HL-60 (cell line): ENCODE measurements at regions not wholly inside any gene's neighbourhood (a gene's known extent, or its start where the extent isn't known, plus 50 kb on each side); places are given as distances from the start of the nearest gene placed in this dataset.
"Not testable (repeated sequence)": the region's sequence is repeated elsewhere in the genome, so short reads cannot be mapped to it uniquely, and the experiment has no call there.

Experiments used
- DNase-seq, 2 experiments: peaks; one replicate each; pipeline ENCODE4 v3.0.0-alpha.2; 2010 to 2020; ENCODE audit warnings: low read depth in 1 of 2, low spot score in 1 of 2
- H3K27ac ChIP-seq: fragments of 250-450 bp; sonication (Bioruptor Pico); replicated peaks from 2 replicates; pipeline ENCODE4 v1.5.1; 2020; ENCODE audit warnings: mild to moderate bottlenecking, moderate library complexity
- H3K27me3 ChIP-seq: fragments of 250-450 bp; sonication (Bioruptor Pico); 2 replicates; pipeline ENCODE4 v1.5.1; 2021; ENCODE audit warnings: mild to moderate bottlenecking, moderate library complexity; ENCODE audit not compliant: insufficient read depth, poor library complexity, severe bottlenecking
- H3K4me3 ChIP-seq: replicated peaks from 2 replicates; pipeline ENCODE4 v1.5.1; 2011; ENCODE audit warnings: mild to moderate bottlenecking, control low read depth, low read length; ENCODE audit not compliant: insufficient read depth
- GABPA ChIP-seq: IDR thresholded peaks from 2 replicates; pipeline ENCODE4 v1.6.1; 2012; ENCODE audit warnings: low read depth
- POLR2AphosphoS5 ChIP-seq: IDR thresholded peaks from 2 replicates; pipeline ENCODE4 v1.6.1; 2012; ENCODE audit warnings: low read depth
- SPI1 ChIP-seq: IDR thresholded peaks from 2 replicates; pipeline ENCODE4 v1.6.1; 2012; ENCODE audit warnings: low read depth, mild to moderate bottlenecking, borderline replicate concordance
- TF ChIP-seq, protein P1 (sequence below): IDR thresholded peaks from 2 replicates; pipeline ENCODE4 v1.6.1; 2012; ENCODE audit warnings: low read depth; ENCODE audit not compliant: insufficient replicate concordance
- TF ChIP-seq, protein P2 (sequence below): IDR thresholded peaks from one replicate; pipeline ENCODE4 v1.5.1; 2011; ENCODE audit warnings: low read length, control low read depth, inconsistent platforms; ENCODE audit not compliant: insufficient read depth

DNA sequence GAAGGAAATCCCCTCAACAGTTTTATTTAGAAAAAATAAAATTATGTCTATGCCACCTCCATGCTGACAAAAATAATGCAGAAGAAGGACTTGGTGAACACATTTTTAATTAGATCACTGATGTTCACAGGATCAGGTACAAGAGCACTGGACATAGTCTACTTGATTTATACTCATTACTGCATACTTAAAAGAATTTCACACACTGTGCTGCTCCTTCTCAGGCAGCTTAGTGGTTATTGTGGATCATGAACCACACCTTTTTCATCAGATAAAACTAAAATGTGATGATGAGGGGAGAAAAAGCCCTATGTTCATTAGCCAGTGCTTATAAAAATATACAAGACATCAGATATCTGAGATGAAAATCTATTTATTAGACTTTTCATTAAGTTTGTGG is 103.3 kb upstream of the DPH5 start:
- H3K27me3 ChIP-seq, result no peaks in the 10 kb centered on the region
- TF ChIP-seq SPI1 (no peak), GABPA (no peak), POLR2AphosphoS5 (no peak)
- TF ChIP-seq, protein P1, sequence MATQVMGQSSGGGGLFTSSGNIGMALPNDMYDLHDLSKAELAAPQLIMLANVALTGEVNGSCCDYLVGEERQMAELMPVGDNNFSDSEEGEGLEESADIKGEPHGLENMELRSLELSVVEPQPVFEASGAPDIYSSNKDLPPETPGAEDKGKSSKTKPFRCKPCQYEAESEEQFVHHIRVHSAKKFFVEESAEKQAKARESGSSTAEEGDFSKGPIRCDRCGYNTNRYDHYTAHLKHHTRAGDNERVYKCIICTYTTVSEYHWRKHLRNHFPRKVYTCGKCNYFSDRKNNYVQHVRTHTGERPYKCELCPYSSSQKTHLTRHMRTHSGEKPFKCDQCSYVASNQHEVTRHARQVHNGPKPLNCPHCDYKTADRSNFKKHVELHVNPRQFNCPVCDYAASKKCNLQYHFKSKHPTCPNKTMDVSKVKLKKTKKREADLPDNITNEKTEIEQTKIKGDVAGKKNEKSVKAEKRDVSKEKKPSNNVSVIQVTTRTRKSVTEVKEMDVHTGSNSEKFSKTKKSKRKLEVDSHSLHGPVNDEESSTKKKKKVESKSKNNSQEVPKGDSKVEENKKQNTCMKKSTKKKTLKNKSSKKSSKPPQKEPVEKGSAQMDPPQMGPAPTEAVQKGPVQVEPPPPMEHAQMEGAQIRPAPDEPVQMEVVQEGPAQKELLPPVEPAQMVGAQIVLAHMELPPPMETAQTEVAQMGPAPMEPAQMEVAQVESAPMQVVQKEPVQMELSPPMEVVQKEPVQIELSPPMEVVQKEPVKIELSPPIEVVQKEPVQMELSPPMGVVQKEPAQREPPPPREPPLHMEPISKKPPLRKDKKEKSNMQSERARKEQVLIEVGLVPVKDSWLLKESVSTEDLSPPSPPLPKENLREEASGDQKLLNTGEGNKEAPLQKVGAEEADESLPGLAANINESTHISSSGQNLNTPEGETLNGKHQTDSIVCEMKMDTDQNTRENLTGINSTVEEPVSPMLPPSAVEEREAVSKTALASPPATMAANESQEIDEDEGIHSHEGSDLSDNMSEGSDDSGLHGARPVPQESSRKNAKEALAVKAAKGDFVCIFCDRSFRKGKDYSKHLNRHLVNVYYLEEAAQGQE, result no peak
- TF ChIP-seq, protein P2, sequence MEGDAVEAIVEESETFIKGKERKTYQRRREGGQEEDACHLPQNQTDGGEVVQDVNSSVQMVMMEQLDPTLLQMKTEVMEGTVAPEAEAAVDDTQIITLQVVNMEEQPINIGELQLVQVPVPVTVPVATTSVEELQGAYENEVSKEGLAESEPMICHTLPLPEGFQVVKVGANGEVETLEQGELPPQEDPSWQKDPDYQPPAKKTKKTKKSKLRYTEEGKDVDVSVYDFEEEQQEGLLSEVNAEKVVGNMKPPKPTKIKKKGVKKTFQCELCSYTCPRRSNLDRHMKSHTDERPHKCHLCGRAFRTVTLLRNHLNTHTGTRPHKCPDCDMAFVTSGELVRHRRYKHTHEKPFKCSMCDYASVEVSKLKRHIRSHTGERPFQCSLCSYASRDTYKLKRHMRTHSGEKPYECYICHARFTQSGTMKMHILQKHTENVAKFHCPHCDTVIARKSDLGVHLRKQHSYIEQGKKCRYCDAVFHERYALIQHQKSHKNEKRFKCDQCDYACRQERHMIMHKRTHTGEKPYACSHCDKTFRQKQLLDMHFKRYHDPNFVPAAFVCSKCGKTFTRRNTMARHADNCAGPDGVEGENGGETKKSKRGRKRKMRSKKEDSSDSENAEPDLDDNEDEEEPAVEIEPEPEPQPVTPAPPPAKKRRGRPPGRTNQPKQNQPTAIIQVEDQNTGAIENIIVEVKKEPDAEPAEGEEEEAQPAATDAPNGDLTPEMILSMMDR, result no peak
- DNase-seq, result no peak
- no peak overlapping the region for H3K27ac ChIP-seq
- no peak overlapping the region for H3K4me3 ChIP-seq

DNA sequence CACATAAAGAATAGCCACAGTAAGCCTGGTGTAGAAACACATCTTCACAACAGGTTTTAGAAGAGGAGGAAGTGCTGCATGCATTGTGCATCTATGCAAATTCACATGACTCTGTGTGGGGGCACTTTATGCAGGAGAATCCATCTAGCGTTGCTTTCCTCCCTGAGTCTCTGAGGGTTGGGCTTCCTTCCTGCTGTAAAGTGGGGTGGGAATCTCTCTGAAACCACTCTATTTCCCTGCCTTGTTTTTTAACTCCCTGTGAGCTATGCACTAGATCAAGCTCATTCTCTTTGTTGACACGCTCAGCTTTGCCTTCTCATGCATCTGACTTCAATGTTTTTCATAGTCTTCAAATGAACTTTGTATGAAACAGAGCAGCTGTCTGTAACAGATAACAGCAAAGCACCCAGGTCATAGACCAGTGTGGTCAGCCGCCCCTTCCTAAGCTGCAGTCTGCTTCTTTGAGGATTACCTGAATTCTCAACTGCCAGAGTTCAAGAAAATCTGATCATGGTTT is 102.7 kb upstream of the DPH5 start:
- DNase-seq, result peak in 1 of 2 experiments; percentile 14
- Histone ChIP-seq H3K27me3 (no peaks in the 10 kb centered on the region), H3K27ac (no peak overlapping the region), H3K4me3 (no peak overlapping the region)
- no peak for TF ChIP-seq GABPA
- TF ChIP-seq SPI1, result peak; percentile 73

DNA sequence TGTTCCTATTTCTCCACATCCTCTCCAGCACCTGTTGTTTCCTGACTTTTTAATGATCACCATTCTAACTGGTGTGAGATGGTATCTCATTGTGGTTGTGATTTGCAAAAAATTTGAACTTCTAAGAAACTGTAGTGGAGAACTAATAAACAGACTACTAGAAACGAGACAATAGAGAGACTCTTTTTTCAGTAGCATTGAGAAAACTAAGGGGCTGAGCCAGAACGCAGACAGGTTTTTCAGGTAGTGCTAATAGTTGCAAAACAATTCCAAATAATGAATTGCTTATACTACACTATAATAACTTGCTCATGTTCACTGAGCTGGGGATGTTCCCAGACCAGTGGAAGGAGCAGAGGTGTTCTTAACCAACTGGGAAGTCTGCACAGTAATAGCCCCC is 98.8 kb upstream of the DPH5 start:
- no peak overlapping the region for H3K4me3 ChIP-seq
- TF ChIP-seq, protein P1, result no peak
- TF ChIP-seq SPI1 (no peak), GABPA (no peak), POLR2AphosphoS5 (no peak)
- TF ChIP-seq, protein P2, result no peak

DNA sequence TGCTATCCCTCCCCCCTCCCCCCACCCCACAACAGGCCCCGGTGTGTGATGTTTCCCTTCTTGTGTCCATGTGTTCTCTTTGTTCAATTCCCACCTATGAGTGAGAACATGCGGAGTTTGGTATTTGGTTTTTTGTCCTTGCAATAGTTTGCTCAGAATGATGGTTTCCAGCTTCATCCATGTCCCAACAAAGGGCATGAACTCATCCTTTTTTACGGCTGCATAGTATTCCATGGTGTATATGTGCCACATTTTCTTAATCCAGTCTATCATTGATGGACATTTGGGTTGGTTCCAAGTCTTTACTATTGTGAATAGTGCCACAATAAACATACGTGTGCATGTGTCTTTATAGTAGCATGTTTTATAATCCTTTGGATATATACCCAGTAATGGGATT is 98.3 kb upstream of the DPH5 start:
- not testable (repeated sequence) for DNase-seq, H3K27ac ChIP-seq

More for the DNA sequence above, 98.8 kb upstream of the DPH5 start:
- no peak for DNase-seq
- Histone ChIP-seq H3K27me3 (no peaks in the 10 kb centered on the region), H3K27ac (no peak overlapping the region)

DNA sequence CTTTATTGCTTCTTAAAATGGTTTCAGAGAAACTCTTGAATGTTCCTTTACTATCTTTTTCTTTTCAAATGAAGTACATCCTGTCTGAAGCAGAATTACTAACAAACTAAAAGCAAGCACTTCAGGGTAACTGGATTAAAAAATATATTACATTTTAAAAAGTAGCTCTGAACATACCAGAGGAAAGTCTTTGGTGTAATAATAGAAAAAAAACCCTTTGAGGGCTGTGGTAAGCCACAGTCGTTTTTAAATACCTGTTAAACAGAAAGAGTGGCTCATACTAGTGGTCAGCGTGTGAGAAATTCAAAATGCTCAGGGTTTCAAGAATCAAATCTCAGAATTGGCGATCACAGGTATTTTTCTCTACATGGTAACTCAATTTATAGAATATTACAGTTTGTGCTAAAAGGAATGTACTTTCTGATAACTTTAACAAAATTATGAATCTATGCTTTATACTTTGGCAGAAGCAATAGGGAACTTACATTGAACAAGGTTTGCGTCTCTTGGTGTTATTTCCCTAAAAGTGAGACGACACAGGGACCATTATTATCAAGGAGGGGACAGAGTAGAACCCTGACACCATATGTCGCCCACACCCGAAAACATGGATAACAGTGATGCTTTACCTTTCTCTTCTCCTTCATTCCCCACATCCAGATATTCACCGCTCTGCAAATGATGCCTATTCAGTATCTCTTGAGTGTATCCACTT is 97.0 kb upstream of the DPH5 start:
- TF ChIP-seq GABPA (no peak), SPI1 (no peak), POLR2AphosphoS5 (no peak)
- TF ChIP-seq, protein P1, result no peak
- TF ChIP-seq, protein P2, result no peak
- DNase-seq, result no peak
- Histone ChIP-seq H3K27ac (no peak overlapping the region), H3K4me3 (no peak overlapping the region), H3K27me3 (no peaks in the 10 kb centered on the region)

More for the DNA sequence above, 98.3 kb upstream of the DPH5 start:
- not testable (repeated sequence) for H3K27me3 ChIP-seq, H3K4me3 ChIP-seq
